ENCODE measurements at regions not wholly inside any gene's neighbourhood (a gene's known extent, or its start where the extent isn't known, plus 50 kb on each side); places are given as distances from the start of the nearest gene placed in this dataset.
"Not testable (repeated sequence)": the region's sequence is repeated elsewhere in the genome, so short reads cannot be mapped to it uniquely, and the experiment has no call there.

DNA sequence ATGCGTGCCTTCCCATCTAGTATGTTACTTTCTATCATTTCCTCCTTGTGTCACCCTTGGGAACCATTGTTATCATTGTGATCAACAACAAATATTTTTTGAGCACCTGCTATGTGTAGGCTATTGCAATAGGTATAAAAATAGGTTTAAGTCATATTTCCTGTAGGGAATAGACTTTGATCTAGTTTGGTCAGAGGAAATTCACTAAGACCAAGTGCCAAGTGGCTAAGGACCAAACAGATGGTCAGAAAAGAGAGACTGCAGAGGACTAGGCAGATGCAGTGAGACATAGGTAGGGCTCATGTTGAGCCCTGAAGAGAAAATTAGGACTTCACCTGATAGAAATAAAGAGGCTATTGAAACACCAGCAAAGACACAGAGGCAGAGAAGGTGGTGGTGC, 430.0 kb upstream of the ADAMTSL1 start:
- no peak for DNase-seq
- TF ChIP-seq GATA1 (IDR thresholded peaks at IDR 0.05; ENCODE audit: low read depth, low read length) = no peak
- TF ChIP-seq POLR2A (IDR thresholded peaks at IDR 0.05; ENCODE audit: low read length) = no peak

DNA sequence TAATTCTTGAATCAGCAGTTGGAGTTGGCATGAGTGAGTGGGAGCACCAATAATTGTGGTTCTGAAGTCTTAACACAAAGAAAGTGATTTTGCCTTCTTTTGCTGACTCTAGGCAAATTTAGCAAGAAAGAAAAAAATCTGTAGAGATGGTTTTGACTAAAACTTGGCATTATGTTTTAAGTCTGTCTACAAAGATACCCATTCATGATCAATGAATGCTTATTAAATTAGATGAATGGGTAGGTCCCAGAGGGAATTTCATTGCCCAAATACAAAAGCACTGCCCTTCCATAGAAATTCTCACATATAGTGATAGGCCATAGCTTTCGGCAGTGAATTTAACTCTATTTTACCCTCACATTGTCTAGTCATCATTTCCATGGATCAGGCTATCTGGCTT, 428.6 kb upstream of the ADAMTSL1 start:
- TF ChIP-seq GATA1 (IDR thresholded peaks at IDR 0.05; ENCODE audit: low read depth, low read length) (no peak), POLR2A (IDR thresholded peaks at IDR 0.05; ENCODE audit: low read length) (no peak)
- no peak for DNase-seq

DNA sequence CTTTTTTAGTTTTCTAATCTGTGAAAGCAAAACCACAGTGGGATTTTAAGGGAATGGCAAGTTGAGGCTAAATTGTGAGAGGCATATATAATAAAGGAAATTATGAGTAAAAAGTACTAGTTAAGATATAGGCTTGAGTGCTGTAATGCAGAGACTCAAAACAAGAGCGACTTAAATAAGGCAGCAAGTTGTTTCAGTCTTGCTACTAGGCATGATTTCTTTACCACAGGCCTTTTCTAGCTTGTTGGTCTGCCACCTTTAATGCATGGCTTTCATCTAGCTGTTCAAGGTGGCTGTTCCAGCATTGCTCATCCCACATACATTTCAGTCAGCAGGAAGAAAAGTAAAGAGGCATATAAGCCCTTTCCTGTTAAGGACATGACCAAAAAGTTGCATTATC, 427.9 kb upstream of the ADAMTSL1 start:
- no peak for DNase-seq
- no peak for TF ChIP-seq POLR2A (IDR thresholded peaks at IDR 0.05; ENCODE audit: low read length)
- no peak for TF ChIP-seq GATA1 (IDR thresholded peaks at IDR 0.05; ENCODE audit: low read depth, low read length)

DNA sequence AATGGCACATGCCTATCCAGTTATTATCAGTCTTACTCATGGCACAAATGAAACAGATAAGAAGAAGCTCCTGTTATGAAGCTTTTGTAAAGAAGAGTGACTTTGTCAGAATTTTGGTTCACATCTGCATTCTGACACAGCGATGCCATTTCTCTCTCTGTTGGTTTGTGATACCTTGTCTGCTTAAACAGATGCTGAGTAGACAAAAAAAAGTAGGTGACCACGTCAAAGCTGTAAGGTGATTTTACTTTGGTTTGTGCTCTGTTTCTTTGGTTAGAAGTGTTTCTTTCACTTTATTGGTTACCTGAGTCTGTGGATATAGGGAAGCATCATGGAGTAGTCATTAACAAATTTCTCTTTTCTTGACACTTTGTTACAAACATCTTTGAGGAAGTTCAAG, 422.3 kb upstream of the ADAMTSL1 start:
- no peak for DNase-seq
- TF ChIP-seq GATA1 (IDR thresholded peaks at IDR 0.05; ENCODE audit: low read depth, low read length) (no peak), POLR2A (IDR thresholded peaks at IDR 0.05; ENCODE audit: low read length) (no peak)

DNA sequence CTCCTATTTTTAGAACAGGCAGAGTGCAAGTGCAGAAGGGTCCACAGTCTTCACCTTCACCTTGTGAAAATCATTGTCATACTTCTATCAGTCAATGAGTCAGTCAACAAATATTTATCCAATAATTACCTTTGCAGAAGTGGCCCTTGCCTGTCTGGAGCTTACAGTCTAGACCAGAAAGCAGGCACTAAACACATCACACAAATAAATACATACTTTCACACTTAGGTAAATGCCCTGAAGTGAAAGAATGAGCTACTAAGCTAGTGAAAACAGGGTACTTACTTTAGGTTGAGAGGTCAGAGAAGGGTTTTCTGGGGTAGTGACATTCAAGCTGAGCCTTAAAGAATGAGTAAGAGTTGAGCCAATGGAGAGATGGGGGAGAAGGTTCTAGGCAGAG, 421.9 kb upstream of the ADAMTSL1 start:
- TF ChIP-seq GATA1 (IDR thresholded peaks at IDR 0.05; ENCODE audit: low read depth, low read length) (no peak), POLR2A (IDR thresholded peaks at IDR 0.05; ENCODE audit: low read length) (no peak)

DNA sequence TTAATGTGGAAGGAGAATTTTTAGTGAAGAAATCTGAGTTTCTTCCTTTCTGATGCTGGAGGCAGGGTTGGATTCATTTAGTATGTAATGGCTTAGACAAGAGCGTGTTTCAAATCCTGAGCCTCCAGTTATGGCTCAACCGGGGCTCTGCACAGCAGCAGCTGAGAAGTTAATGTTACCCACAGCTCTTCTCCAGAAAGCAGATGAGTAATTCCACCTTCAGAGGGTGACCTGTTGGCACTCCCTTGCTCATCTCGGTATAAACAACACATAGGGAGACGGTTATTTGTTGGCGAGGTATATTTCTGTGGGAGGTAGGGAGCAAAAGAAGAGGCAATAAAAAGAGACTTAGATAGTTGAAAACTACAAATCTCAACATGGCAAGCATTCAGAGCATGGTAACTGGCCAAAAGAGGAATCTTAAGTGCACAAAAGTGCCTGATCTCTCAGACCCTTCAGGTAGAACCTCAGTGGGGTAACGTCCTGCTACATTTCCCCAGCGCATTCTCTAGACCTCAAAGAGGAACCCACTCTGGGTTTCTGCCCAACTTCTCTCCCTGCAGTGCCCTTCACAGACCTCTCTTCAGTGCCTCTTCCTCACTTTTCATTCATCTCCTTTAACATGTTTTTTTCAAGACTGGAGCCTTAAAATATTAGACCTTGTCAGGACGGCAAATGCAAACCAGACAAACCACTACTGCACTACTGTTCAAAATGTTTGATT, 417.5 kb upstream of the ADAMTSL1 start:
- no peak for TF ChIP-seq GATA1 (IDR thresholded peaks at IDR 0.05; ENCODE audit: low read depth, low read length)
- no peak for TF ChIP-seq POLR2A (IDR thresholded peaks at IDR 0.05; ENCODE audit: low read length)
- DNase-seq = no peak

More for the DNA sequence above, 421.9 kb upstream of the ADAMTSL1 start:
- DNase-seq = no peak

DNA sequence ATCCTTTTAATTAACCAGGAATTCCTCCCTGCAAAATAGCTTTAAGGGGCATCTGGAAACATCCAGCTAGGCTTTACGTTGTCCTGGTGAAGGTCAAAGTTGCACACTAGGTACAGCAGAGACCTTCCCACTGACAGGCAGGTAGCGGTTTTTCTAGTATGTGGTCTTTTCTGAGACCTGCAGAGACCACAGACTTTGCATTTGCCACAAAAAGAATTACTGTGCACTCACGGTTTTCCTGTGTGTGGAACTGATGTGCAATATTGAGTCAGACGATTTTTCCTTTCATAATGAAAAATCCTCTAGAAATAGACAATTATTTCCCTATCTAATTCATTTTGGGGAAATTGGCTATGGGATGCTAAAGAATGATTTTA, 417.0 kb upstream of the ADAMTSL1 start:
- TF ChIP-seq GATA1 (IDR thresholded peaks at IDR 0.05; ENCODE audit: low read depth, low read length) (no peak), POLR2A (IDR thresholded peaks at IDR 0.05; ENCODE audit: low read length) (no peak)
- DNase-seq = no peak

DNA sequence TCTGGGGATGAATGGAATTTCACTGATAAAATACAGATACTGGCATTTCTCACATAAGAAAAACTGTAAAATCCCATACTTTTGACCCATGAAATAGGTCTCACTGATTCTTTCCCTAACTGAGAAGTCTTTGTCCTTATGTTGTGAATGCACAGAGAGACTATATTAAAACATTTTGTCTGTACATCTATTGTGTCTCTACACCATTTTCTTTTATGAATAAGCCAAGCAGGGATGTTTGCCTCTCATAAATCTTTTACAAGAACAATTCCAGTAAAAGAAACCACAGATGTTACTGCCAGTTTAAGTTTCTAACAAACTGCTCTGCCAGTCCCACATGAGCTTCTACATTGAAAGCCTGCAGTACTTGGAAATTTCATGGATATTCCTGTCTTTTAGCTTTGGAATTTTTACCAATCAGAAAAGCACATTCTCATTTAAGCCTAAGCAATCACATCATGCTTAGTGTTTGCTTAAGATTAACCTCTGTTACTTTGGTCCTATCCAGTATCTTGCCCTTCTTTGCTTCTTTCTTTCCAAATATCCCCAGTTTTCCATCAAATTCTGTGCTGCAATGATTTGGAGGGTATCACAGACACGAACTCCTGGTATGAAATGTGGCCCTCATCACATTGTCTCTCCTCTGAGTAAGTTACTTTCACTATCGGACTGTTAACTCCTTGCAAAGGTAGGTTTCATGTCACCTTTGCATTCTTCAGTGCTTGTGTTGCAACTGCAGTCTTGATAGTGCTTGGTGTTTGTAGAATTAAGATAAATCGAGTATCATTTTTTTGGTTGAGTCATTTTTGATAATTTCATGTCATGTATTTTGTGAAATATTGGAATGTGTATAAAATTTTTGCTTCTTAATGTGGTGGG, 415.1 kb upstream of the ADAMTSL1 start:
- TF ChIP-seq GATA1 (IDR thresholded peaks at IDR 0.05; ENCODE audit: low read depth, low read length) (no peak), POLR2A (IDR thresholded peaks at IDR 0.05; ENCODE audit: low read length) (no peak)
- no peak for DNase-seq

DNA sequence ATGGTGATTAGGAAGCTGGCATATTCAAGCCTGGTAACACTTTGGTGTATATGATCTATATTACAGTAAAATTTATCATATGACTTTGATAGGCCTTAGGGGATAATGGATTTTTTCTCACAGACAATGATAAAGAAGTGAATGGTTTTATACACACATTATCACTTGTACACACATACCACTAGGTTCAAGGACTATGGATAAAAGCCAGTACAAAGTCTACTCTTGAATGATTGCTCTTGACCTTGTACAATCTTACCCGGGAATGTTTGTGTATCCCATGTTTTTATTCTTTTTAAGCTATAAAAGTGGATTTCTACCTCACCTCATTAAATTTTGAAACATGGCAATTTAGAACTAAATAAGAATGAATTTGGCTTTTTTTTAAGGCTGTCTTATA, 414.5 kb upstream of the ADAMTSL1 start:
- DNase-seq = no peak
- TF ChIP-seq GATA1 (IDR thresholded peaks at IDR 0.05; ENCODE audit: low read depth, low read length) (no peak), POLR2A (IDR thresholded peaks at IDR 0.05; ENCODE audit: low read length) (no peak)

DNA sequence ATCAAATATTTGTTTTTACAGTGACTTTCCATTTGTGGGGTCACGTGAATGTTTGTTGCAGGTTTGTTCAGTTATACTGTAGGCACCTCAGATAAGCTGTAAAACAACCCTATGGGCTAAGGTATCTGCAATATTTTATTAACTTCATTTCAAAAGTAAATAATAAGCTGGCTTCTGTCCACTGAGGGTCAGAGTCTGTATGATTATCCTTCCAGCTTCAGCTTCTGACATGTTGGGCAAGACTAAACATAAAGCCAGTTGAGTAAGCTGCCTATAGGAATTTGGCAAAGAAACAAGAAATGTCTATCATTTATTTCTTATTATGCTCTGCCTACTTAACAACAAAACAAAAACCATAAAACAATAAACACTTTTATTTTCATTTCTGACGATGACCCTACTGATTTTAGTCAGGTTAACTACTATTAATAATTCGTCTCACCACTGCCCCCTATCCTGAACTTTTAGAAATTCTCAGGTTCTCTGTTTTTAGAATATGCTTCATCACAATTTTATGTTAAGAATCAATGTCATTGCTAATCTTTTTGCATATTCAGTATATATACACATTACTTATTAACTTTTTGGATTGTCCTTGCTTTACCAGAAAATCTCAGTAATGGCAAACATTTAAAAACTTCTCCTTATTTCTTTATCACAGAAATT, 413.6 kb upstream of the ADAMTSL1 start:
- DNase-seq = peak in 1 of 2 experiments; percentile 1
- TF ChIP-seq POLR2A (IDR thresholded peaks at IDR 0.05; ENCODE audit: low read length) (no peak), GATA1 (IDR thresholded peaks at IDR 0.05; ENCODE audit: low read depth, low read length) (no peak)

DNA sequence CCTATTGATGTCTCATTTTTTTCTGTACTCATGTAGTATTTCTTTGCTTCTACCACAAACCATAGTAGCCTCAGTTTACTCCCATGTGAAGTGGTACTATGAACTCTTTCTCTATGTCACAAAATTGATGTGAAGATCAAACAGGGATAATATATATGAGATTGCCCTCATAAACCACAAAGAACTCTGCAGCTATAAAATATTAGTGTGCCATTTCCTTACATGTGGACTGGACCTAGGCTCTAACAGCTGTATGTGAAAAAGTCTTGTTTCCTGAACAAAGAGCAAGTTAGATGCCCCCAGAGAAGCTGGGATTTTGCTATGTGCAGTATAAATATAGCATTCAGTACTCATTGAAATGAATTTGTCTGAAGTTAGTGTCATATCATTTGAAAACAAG, 412.6 kb upstream of the ADAMTSL1 start:
- no peak for TF ChIP-seq POLR2A (IDR thresholded peaks at IDR 0.05; ENCODE audit: low read length)
- no peak for TF ChIP-seq GATA1 (IDR thresholded peaks at IDR 0.05; ENCODE audit: low read depth, low read length)

DNA sequence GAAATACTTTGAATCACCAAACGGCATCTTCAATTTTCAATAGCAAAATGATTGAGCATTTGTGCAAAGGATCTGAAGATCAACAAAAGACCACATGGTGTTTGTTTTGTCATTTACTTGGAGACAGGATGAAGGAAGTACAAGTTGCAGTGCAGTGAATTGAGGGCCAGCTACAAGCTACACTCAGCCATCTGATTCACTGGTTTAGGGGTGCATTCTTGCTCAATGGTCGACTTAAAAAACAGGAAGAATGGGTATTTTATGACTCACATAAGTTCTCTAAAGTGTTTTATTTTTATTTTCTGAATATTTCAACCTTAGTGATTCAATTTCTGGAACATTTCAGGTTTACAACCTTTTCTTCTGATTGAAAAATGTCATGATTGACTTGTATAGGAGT, 412.1 kb upstream of the ADAMTSL1 start:
- TF ChIP-seq POLR2A (IDR thresholded peaks at IDR 0.05; ENCODE audit: low read length) (no peak), GATA1 (IDR thresholded peaks at IDR 0.05; ENCODE audit: low read depth, low read length) (no peak)
- no peak for DNase-seq

More for the DNA sequence above, 412.6 kb upstream of the ADAMTSL1 start:
- no peak for DNase-seq

DNA sequence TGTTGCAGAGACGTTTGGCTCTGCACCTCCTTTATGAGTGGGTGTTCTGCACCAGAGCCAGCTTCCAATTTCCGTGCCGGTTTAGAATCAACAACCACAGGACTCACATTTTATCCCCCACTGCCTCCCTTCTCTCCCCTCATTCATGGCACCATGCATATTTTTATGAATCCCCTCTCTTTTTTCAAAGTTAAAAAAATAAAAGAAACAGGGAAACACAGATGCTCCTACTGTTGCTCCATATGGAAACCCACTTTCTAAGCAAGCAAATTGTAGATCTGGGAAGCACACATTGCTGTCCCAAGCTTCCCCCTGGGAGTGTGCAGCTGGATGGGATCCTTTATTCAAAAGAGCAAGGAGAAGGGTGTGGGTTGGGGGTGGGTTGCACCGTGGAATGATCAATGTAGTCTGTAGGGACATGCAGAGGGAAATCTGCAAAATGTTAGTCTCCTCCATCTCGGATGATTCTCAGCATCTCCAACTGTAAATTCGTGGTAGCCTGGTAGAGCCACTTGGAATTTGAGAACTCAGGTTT, 410.0 kb upstream of the ADAMTSL1 start:
- DNase-seq = no peak
- no peak for TF ChIP-seq GATA1 (IDR thresholded peaks at IDR 0.05; ENCODE audit: low read depth, low read length)
- no peak for TF ChIP-seq POLR2A (IDR thresholded peaks at IDR 0.05; ENCODE audit: low read length)

DNA sequence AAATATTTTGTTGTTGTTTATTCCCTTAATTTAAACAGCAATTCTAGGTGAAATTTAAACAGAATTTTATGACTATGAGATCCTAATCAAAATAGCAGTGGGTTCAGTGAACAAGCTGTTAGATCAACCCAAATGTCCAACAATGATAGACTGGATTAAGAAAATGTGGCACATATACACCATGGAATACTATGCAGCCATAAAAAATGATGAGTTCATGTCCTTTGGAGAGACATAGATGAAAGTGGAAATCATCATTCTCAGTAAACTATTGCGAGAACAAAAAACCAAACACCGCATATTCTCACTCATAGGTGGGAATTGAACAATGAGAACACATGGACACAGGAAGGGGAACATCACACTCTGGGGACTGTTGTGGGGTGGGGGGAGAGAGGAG, 407.3 kb upstream of the ADAMTSL1 start:
- not testable (repeated sequence) for DNase-seq

Data from erythroblast (primary cell).